Esophagus muscularis mucosa (tissue), 4 donors: ENCODE measurements at regions not wholly inside any gene's neighbourhood (a gene's known extent, or its start where the extent isn't known, plus 50 kb on each side); places are given as distances from the start of the nearest gene placed in this dataset.

Experiments
- DNase-seq: peaks from one replicate; pipeline ENCODE4 v3.0.0-alpha.2; 2017; ENCODE audit errors: extremely low spot score
- H3K27ac ChIP-seq, 4 donors: fragments of 200-600 bp; sonication (generic); replicated peaks in 1 of 4; 1 replicate in 3 of 4; 2 replicates in 1 of 4; pipeline ENCODE4 v1.5.1; 2016 to 2019; ENCODE audit warnings: mild to moderate bottlenecking in 1 of 4
- H3K27me3 ChIP-seq, 4 donors: fragments of 200-600 bp; sonication (generic); one replicate each; pipeline versions ENCODE4 v1.5.1 to v1.6.0; 2016 to 2019
- H3K36me3 ChIP-seq, 4 donors: fragments of 200-600 bp; sonication (generic); one replicate each; pipeline ENCODE4 v1.5.1; 2016 to 2019
- H3K4me1 ChIP-seq, 4 donors: fragments of 200-600 bp; sonication (generic); one replicate each; pipeline ENCODE4 v1.5.1; 2016 to 2019
- H3K4me3 ChIP-seq, 4 donors: fragments of 200-600 bp; sonication (generic); 1 replicate in 2 of 4; 2 replicates in 2 of 4; pipeline ENCODE4 v1.5.1; 2016 to 2019; ENCODE audit warnings: mild to moderate bottlenecking in 4 of 4, moderate library complexity in 1 of 4
- H3K9me3 ChIP-seq, 4 donors: fragments of 200-600 bp; sonication (generic); 1 replicate in 3 of 4; 2 replicates in 1 of 4; pipeline ENCODE4 v1.5.1; 2016 to 2019
- CTCF ChIP-seq, 3 experiments: fragments of 200-600 bp in 2 of 3; fragments of 450-650 bp in 1 of 3; sonication (generic) in 2 of 3; IDR thresholded peaks; one replicate each; pipeline ENCODE4 v1.5.1; 2017 to 2019; ENCODE audit warnings: antibody characterized with exemption in 3 of 3, mild to moderate bottlenecking in 2 of 3, moderate library complexity in 1 of 3
- EP300 ChIP-seq: sonication (generic); formaldehyde crosslinking; IDR thresholded peaks from one replicate; pipeline ENCODE4 v1.6.1; 2017; ENCODE audit warnings: antibody characterized with exemption
- POLR2A ChIP-seq: fragments of 450-650 bp; IDR thresholded peaks from one replicate; pipeline ENCODE4 v1.6.1; 2017; ENCODE audit warnings: antibody characterized with exemption, moderate library complexity, mild to moderate bottlenecking, low read depth
- POLR2AphosphoS5 ChIP-seq, 2 donors: sonication (generic); formaldehyde crosslinking; IDR thresholded peaks; one replicate each; pipeline ENCODE4 v1.6.1; 2017; ENCODE audit warnings: antibody characterized with exemption in 2 of 2
- whole genome bisulfite sequencing: methylation state at CpG from one replicate; pipeline ENCODE4 v1.1.5; 2018; 5-methylcytosine and 5-hydroxymethylcytosine counted together
- intact Hi-C: fragments of 100-400 bp; cut with DNase I; formaldehyde crosslinking; loops from one replicate; pipeline ENCODE4 v1.15.1; 2023

DNA sequence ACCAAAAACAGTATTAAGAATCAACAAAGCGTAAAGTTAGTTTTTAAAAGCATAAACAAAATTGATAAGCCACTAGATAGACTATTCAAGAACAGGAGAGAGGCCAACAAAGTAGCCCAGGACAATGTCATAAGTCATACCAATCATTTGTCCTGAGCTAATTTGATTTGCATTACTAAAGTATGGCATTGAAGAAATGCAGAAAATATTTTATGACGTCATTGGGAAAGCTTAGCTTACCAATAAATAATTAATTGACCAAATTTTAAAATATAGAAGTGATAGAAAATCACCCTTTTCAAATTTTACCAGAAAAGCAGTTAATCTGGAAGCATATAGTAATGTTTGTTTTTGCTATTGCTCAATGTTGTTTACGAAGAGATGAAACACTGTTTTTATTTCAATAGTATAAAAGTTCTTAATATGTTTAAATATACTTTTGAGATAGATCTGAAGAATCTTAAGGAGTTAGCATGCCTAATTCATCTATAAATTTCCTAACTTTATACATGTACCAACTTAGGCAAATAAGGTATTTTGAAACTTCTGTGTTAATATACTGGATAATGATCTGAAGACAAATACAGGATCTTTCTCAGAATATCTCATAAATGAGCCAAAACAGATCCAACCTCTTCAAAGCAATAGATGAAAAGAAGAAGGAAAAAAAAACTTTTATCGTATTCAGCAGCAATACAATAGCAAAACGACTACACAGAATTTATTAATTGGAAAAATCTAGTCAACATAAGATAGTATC lies 1118.5 kb downstream of the SLC16A7 start:
- Histone ChIP-seq H3K9me3 (no peaks in the 10 kb centered on the region), H3K27ac (no peak overlapping the region), H3K27me3 (no peaks in the 10 kb centered on the region), H3K4me1 (peaks cover 0 to 5% (median 0%) of the 10 kb centered on the region in 4 donors), H3K4me3 (no peak overlapping the region), H3K36me3 (no peaks in the 10 kb centered on the region)
- no peak for DNase-seq
- intact Hi-C loops = no loop called here
- no peak for TF ChIP-seq CTCF (IDR thresholded peaks at IDR 0.05)
- no peak for TF ChIP-seq EP300
- TF ChIP-seq POLR2AphosphoS5 (IDR thresholded peaks at IDR 0.05) = no peak
- TF ChIP-seq POLR2A = no peak
- WGBS = 88% methylated on average over 5 of the region's 5 CpGs

- Histone ChIP-seq H3K4me1 (no peaks in the 10 kb centered on the region), H3K9me3 (no peaks in the 10 kb centered on the region), H3K27me3 (no peaks in the 10 kb centered on the region), H3K4me3 (no peak overlapping the region), H3K36me3 (no peaks in the 10 kb centered on the region), H3K27ac (no peak overlapping the region)
- no peak for DNase-seq
- 65% methylated on average over 1 of the region's 1 CpG for WGBS
- TF ChIP-seq POLR2AphosphoS5 (IDR thresholded peaks at IDR 0.05) (no peak), CTCF (IDR thresholded peaks at IDR 0.05) (no peak), EP300 (no peak), POLR2A (no peak)
- intact Hi-C loops = no loop called here
Observed at GRCh38 chr12:60724475-60724874, 1128.6 kb downstream of the SLC16A7 start.

- no peaks in the 10 kb centered on the region for H3K36me3 ChIP-seq
- H3K4me3 ChIP-seq = no peak overlapping the region
- H3K27me3 ChIP-seq = no peaks in the 10 kb centered on the region
- no peak overlapping the region for H3K27ac ChIP-seq
- H3K4me1 ChIP-seq = no peaks in the 10 kb centered on the region
- intact Hi-C loops = no loop called here
- no peaks in the 10 kb centered on the region for H3K9me3 ChIP-seq
- DNase-seq = no peak
- no peak for TF ChIP-seq POLR2AphosphoS5 (IDR thresholded peaks at IDR 0.05)
Observed at GRCh38 chr12:60724984-60725383, 1129.2 kb downstream of the SLC16A7 start.

GRCh38 chr12:60752589-60752988 lies 1156.8 kb downstream of the SLC16A7 start:
- intact Hi-C loops = no loop called here

DNA sequence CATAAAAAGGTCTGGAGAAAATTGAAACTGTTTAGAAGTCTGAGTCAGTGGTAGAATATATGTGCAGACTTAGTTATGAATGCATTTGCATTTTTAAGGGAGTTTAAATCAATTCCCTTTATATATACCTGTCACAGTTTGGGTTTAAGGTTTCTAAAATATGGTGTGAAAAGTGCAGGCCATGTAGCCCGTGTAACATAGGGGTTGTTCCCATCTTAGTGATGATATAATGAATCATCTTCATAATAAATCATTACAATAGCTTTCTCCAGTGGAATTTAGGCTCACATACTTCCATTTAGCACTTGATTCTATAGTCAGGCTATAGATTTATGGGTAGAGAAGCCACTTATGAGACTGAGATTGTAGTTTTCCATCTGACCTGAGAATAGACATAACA lies 1162.4 kb downstream of the SLC16A7 start:
- Histone ChIP-seq H3K9me3 (no peaks in the 10 kb centered on the region), H3K4me1 (no peaks in the 10 kb centered on the region), H3K27me3 (no peaks in the 10 kb centered on the region), H3K27ac (no peak overlapping the region), H3K36me3 (no peaks in the 10 kb centered on the region), H3K4me3 (no peak overlapping the region)
- no peak for DNase-seq
- intact Hi-C loops = no loop called here
- WGBS = 32% methylated on average over 1 of the region's 1 CpG
- TF ChIP-seq POLR2AphosphoS5 (IDR thresholded peaks at IDR 0.05) (no peak), CTCF (IDR thresholded peaks at IDR 0.05) (no peak), EP300 (no peak), POLR2A (no peak)

More at GRCh38 chr12:60752589-60752988, 1156.8 kb downstream of the SLC16A7 start:
- H3K4me1 ChIP-seq = no peaks in the 10 kb centered on the region
- 37% methylated on average over 1 of the region's 1 CpG for WGBS
- no peaks in the 10 kb centered on the region for H3K36me3 ChIP-seq
- no peak overlapping the region for H3K27ac ChIP-seq
- TF ChIP-seq POLR2AphosphoS5 (IDR thresholded peaks at IDR 0.05) (no peak), POLR2A (no peak), CTCF (IDR thresholded peaks at IDR 0.05) (no peak), EP300 (no peak)
- no peak overlapping the region for H3K4me3 ChIP-seq
- no peaks in the 10 kb centered on the region for H3K27me3 ChIP-seq
- no peak for DNase-seq
- peaks cover 0 to under 1% (median 0%) of the 10 kb centered on the region in 4 donors for H3K9me3 ChIP-seq
